HepG2 (cell line): ENCODE measurements at regions not wholly inside any gene's neighbourhood (a gene's known extent, or its start where the extent isn't known, plus 50 kb on each side); places are given as distances from the start of the nearest gene placed in this dataset.

Experiments
- ATAC-seq: fragments of 200-7000 bp; cut with Tn5 transposase; 3 replicates; pipeline ENCODE4 v1.9.1; 2020; ENCODE audit warnings: mild to moderate bottlenecking, moderate library complexity
- BruUV-seq: library from RNA; stranded (reverse); fragments of 400-500 nt; replicated peaks from 2 replicates; lab custom pipeline; 2021; lab: Mats Ljungman, UMichigan
- CTCF ChIA-PET: fragments of 300-600 bp; formaldehyde crosslinking; extraction: SDS; loops from one replicate; lab custom pipeline; 2021; ENCODE audit warnings: low total read pairs, inconsistent platforms, low intra/inter-chr PET ratio; lab: Yijun Ruan, JAX
- POLR2A ChIA-PET: fragments of 350-600 bp; sonication (Branson Sonifier 250); formaldehyde crosslinking; loops from one replicate; lab custom pipeline; 2020; ENCODE audit warnings: antibody characterized with exemption, inconsistent platforms; lab: Yijun Ruan, JAX
- DNase-seq: peaks from one replicate; pipeline ENCODE4 v3.0.0-alpha.2; 2015; ENCODE audit warnings: low spot score
- FAIRE-seq: peaks from 3 replicates; lab custom pipeline; 2011; peaks lifted over from hg19 to GRCh38; lab: Jason Lieb, UNC
- H2AFZ ChIP-seq: one replicate; pipeline ENCODE4 v1.6.1; 2011; ENCODE audit warnings: low read length, inconsistent platforms
- H3K27ac ChIP-seq: fragments of 300-600 bp; 3 replicates; pipeline ENCODE4 v1.8.0; 2011; ENCODE audit warnings: mixed run types, mild to moderate bottlenecking, mixed read lengths, low read length, inconsistent platforms; ENCODE audit not compliant: insufficient read depth; ENCODE audit errors: extremely low read length
- H3K27me3 ChIP-seq, 2 experiments: fragments of 200-600 bp in 1 of 2; 2 replicates in 1 of 2; 3 replicates in 1 of 2; pipeline versions ENCODE4 v1.6.0 to v1.8.0; 2011; ENCODE audit warnings: low read length in 2 of 2, mild to moderate bottlenecking in 2 of 2, moderate library complexity in 2 of 2, inconsistent platforms in 1 of 2; ENCODE audit not compliant: insufficient read depth in 2 of 2, control insufficient read depth in 1 of 2
- H3K36me3 ChIP-seq, 2 experiments: fragments of 200-600 bp in 1 of 2; replicated peaks in 1 of 2; 2 replicates in 1 of 2; 3 replicates in 1 of 2; pipeline versions ENCODE4 v1.5.1 to v1.8.0; 2011; ENCODE audit warnings: low read length in 2 of 2, inconsistent platforms in 1 of 2; ENCODE audit not compliant: insufficient read depth in 2 of 2, control insufficient read depth in 1 of 2
- H3K4me1 ChIP-seq: 2 replicates; pipeline ENCODE4 v1.5.1; 2012; ENCODE audit warnings: low read length, inconsistent platforms; ENCODE audit not compliant: insufficient read depth
- H3K4me2 ChIP-seq: 2 replicates; pipeline ENCODE4 v1.6.0; 2011; ENCODE audit warnings: low read depth, low read length, inconsistent platforms
- H3K4me3 ChIP-seq, 3 experiments: fragments of 200-600 bp in 1 of 3; sonication (generic), shearing (Covaris generic) in 1 of 3; replicated peaks in 1 of 3; 2 replicates each; pipeline ENCODE4 v1.5.1; 2011 to 2016; ENCODE audit warnings: low read length in 3 of 3, inconsistent platforms in 2 of 3, low read depth in 2 of 3, mild to moderate bottlenecking in 2 of 3, control low read depth in 1 of 3, mixed read lengths in 1 of 3; ENCODE audit not compliant: insufficient read depth in 1 of 3
- H3K79me2 ChIP-seq: one replicate; pipeline ENCODE4 v1.6.1; 2011; ENCODE audit warnings: low read length, inconsistent platforms; ENCODE audit not compliant: insufficient read depth
- H3K9ac ChIP-seq: 2 replicates; pipeline ENCODE4 v1.6.0; 2011; ENCODE audit warnings: mild to moderate bottlenecking, low read depth, low read length, inconsistent platforms; ENCODE audit not compliant: insufficient read depth
- H3K9me3 ChIP-seq: 2 replicates; pipeline ENCODE4 v1.5.1; 2012; ENCODE audit warnings: mild to moderate bottlenecking, low read length
- H4K20me1 ChIP-seq: 2 replicates; pipeline ENCODE4 v1.6.0; 2011; ENCODE audit warnings: inconsistent platforms, mild to moderate bottlenecking, low read length, moderate library complexity; ENCODE audit not compliant: insufficient read depth
- KDM6A ChIP-seq: IDR thresholded peaks from 2 replicates; pipeline ENCODE4 v1.6.1; 2016; ENCODE audit warnings: low read depth
- MAFF ChIP-seq: IDR thresholded peaks from 2 replicates; pipeline ENCODE4 v1.6.1; 2011; ENCODE audit warnings: low read depth, low read length, improper control_type of control experiment
- MAFK ChIP-seq, 2 experiments: IDR thresholded peaks in 1 of 2; conservative IDR thresholded peaks in 1 of 2; 2 replicates each; pipeline ENCODE4 v1.6.1; 2011; ENCODE audit warnings: improper control_type of control experiment in 2 of 2, low read length in 2 of 2
- NCOA2 ChIP-seq: sonication (generic); formaldehyde crosslinking; IDR thresholded peaks from 2 replicates; pipeline ENCODE4 v1.8.0; 2022; ENCODE audit warnings: inconsistent platforms
- PRDM10 ChIP-seq: sonication (generic); formaldehyde crosslinking; IDR thresholded peaks from 2 replicates; pipeline ENCODE4 v1.4.0; 2020; ENCODE audit warnings: low read depth, missing genetic modification reagents
- SALL2 ChIP-seq: sonication (generic); formaldehyde crosslinking; IDR thresholded peaks from 2 replicates; pipeline ENCODE4 v1.8.1; 2023; ENCODE audit warnings: mild to moderate bottlenecking, missing genetic modification reagents, inconsistent platforms
- ZNF781 ChIP-seq: sonication (generic); formaldehyde crosslinking; IDR thresholded peaks from 2 replicates; pipeline ENCODE4 v1.5.1; 2020; ENCODE audit warnings: borderline replicate concordance, mild to moderate bottlenecking, missing genetic modification reagents; ENCODE audit errors: not compliant biosample characterization
- WGBS: methylation state at CpG from one replicate; pipeline ENCODE4 v1.1.6; 2017; ENCODE audit warnings: low lambda C conversion rate; 5-methylcytosine and 5-hydroxymethylcytosine counted together
- in situ Hi-C: cut with HindIII; loops from 2 replicates; pipeline ENCODE4 v1.10.0; 2017; ENCODE audit warnings: low pct_unique_long_range_greater_than_20kb; ENCODE audit not compliant: extremely low pct_ligation_motif_present
- intact Hi-C: fragments of 100-400 bp; cut with micrococcal nuclease; formaldehyde crosslinking; loops from one replicate; pipeline ENCODE4 v1.10.0; 2022; ENCODE audit not compliant: unreplicated experiment

DNA sequence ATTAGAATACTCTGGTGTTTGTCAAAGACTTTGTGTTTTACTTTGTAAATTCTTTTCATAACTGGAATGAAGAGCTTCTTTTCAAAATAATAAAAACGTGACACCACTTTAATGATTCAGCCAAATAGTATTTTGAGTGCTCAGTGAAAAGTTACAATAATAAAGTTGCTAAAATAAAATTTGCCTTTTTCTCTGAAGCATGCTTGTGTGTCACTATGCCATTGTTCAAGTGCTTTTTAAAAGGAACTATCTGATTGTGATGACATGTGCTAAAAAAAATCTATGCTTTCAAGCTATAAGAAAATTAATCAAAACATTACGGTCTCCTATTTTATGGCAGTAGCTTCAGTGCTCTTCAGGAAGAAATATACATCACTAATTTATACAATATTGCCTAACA, 1290.5 kb upstream of the B3GALT2 start:
- DNase-seq (no peak), ATAC-seq (no peak), FAIRE-seq (no peak)
- Histone ChIP-seq H3K27ac (no peak overlapping the region), H4K20me1 (no peaks in the 10 kb centered on the region), H3K27me3 (no peaks in the 10 kb centered on the region), H3K9me3 (no peaks in the 10 kb centered on the region), H3K9ac (no peak overlapping the region), H3K4me1 (no peaks in the 10 kb centered on the region), H3K4me3 (no peak overlapping the region), H2AFZ (no peak overlapping the region), H3K79me2 (no peaks in the 10 kb centered on the region), H3K4me2 (no peak overlapping the region), H3K36me3 (no peaks in the 10 kb centered on the region)
- WGBS, result 2% methylated on average over 2 of the region's 2 CpGs
- in situ Hi-C loops, result no loop called here
- intact Hi-C loops, result no loop called here
- no TSS peak for BruUV-seq
- TF ChIP-seq MAFK (conservative IDR thresholded peaks at IDR 0.05 in 1 of 2, IDR thresholded peaks at IDR 0.05 in 1 of 2; ENCODE audit: low read length in 2 of 2), result peak in 1 of 2 experiments; percentile 32; a peak in 1 of 4 replicates
- TF ChIP-seq MAFF, result 0 out of 2 replicates have a peak, but pooled peaks have one; percentile 1
- TF ChIP-seq ZNF781 (CRISPR knock-in tag), result no peak
- ChIA-PET POLR2A (no interaction called here), CTCF (no interaction called here)

- Histone ChIP-seq H3K27ac (no peak overlapping the region), H3K4me3 (no peak overlapping the region), H3K36me3 (no peaks in the 10 kb centered on the region), H3K9ac (no peak overlapping the region), H3K4me2 (no peak overlapping the region), H2AFZ (no peak overlapping the region), H4K20me1 (no peaks in the 10 kb centered on the region), H3K27me3 (no peaks in the 10 kb centered on the region), H3K9me3 (no peaks in the 10 kb centered on the region), H3K4me1 (no peaks in the 10 kb centered on the region), H3K79me2 (no peaks in the 10 kb centered on the region)
- in situ Hi-C loops (no loop called here), intact Hi-C loops (no loop called here)
- no peak for FAIRE-seq
- ATAC-seq, result no peak
- ChIA-PET CTCF (no interaction called here), POLR2A (no interaction called here)
- 0% methylated on average over 2 of the region's 2 CpGs for WGBS
- BruUV-seq, result no TSS peak
- no peak for DNase-seq
- no peak for TF ChIP-seq PRDM10
- no peak for TF ChIP-seq KDM6A (CRISPR knock-in tag)
- no peak for TF ChIP-seq SALL2 (CRISPR knock-in tag)
- TF ChIP-seq NCOA2 (CRISPR knock-in tag), result no peak
Measured at GRCh38 chr1:194476351-194476750, 1289.9 kb upstream of the B3GALT2 start.
